ENCODE measurements at regions not wholly inside any gene's neighbourhood (a gene's known extent, or its start where the extent isn't known, plus 50 kb on each side); places are given as distances from the start of the nearest gene placed in this dataset.

DNA sequence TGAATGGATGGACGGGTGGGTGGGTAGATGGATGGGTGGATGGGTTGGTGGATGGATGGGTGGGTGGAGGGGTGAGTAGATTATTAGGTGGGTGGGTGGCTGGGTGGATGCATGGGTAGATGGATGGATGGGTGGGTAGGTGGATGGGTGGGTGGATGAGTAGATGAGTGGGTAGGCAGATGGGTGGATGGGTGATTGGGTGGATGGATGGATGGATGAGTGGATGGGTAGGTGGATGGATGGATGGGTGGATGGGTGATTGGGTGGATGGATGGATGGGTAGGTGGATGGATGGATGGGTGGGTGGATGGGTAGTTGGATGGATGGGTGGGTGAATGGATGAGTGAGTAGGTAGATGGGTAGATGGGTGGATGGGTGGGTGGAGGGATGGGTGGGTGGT lies 59.6 kb upstream of the ADGRA1 start:
- H4K20me1 ChIP-seq (ENCODE audit: insufficient read depth): no peaks in the 10 kb centered on the region
- H3F3A ChIP-seq (replicated peaks; ENCODE audit: insufficient read depth): no peaks in the 10 kb centered on the region
- H3K4me2 ChIP-seq: no peak overlapping the region
- H3K9me2 ChIP-seq: no peaks in the 10 kb centered on the region
- ChIA-PET CTCF (no interaction called here), POLR2A (no interaction called here)
- no peak overlapping the region for H3K27ac ChIP-seq (ENCODE audit: low read depth in 2 of 2, low read length in 1 of 2)
- no peaks in the 10 kb centered on the region for H3K36me3 ChIP-seq (replicated peaks in 1 of 2; ENCODE audit: control insufficient read depth in 1 of 2, insufficient read depth in 2 of 2, low read length in 1 of 2)
- no peaks in the 10 kb centered on the region for H3K79me2 ChIP-seq (ENCODE audit: insufficient read depth)
- no peaks in the 10 kb centered on the region for H3K4me1 ChIP-seq (ENCODE audit: control insufficient read depth in 1 of 2, insufficient read depth in 2 of 2, low read depth in 1 of 2, low read length in 1 of 2)
- H3K9me3 ChIP-seq: no peaks in the 10 kb centered on the region
- WGBS (ENCODE audit: low lambda C conversion rate): 3% methylated on average over 1 of the region's 1 CpG
- no peak overlapping the region for H3K9ac ChIP-seq
- H2AFZ ChIP-seq (ENCODE audit: low read depth): no peak overlapping the region
- TF ChIP-seq CHD2 (IDR thresholded peaks at IDR 0.05; ENCODE audit: low read length, partially characterized antibody): no peak
- no peaks in the 10 kb centered on the region for H3K27me3 ChIP-seq (ENCODE audit: insufficient read depth)
- no peak for DNase-seq
- H3K4me3 ChIP-seq (ENCODE audit: low read depth in 2 of 2, low read length in 1 of 2): no peak overlapping the region

DNA sequence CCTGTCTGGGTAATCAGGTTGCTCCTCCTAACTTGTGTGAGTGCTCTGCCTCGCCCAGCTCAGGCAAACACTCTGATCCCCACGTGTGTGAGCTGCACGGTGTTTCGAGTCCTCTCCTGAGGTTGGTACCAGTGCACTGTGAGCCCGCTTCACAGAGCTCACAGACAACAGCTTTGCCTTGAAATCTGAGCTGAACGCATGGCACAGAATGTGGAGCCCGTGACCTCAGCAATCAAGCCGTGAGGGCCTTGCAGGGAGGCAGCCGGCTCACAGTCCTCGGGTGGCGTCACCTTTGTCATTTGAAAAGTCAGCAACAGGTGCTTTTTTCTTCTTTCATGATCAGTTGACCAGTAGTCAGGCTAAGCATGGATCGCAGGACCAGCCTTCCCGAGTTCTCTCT lies 60.2 kb upstream of the ADGRA1 start:
- no peak overlapping the region for H3K4me3 ChIP-seq (ENCODE audit: low read depth in 2 of 2, low read length in 1 of 2)
- CTCF ChIA-PET: no interaction called here
- H4K20me1 ChIP-seq (ENCODE audit: insufficient read depth): no peaks in the 10 kb centered on the region
- POLR2A ChIA-PET: no interaction called here
- H3K9me3 ChIP-seq: no peaks in the 10 kb centered on the region
- no peaks in the 10 kb centered on the region for H3K27me3 ChIP-seq (ENCODE audit: insufficient read depth)
- no peak overlapping the region for H3K9ac ChIP-seq
- no peaks in the 10 kb centered on the region for H3K36me3 ChIP-seq (replicated peaks in 1 of 2; ENCODE audit: control insufficient read depth in 1 of 2, insufficient read depth in 2 of 2, low read length in 1 of 2)
- no peak overlapping the region for H3K4me2 ChIP-seq
- TF ChIP-seq YY1 (IDR thresholded peaks at IDR 0.05; ENCODE audit: low read depth) (no peak), CHD2 (IDR thresholded peaks at IDR 0.05; ENCODE audit: low read length, partially characterized antibody) (no peak), EP300 (IDR thresholded peaks at IDR 0.05; ENCODE audit: borderline replicate concordance in 1 of 2, low read depth in 1 of 2, low read length in 1 of 2) (no peak), GATA2 (CRISPR knock-in tag; IDR thresholded peaks at IDR 0.05) (no peak), RCOR1 (IDR thresholded peaks at IDR 0.05; ENCODE audit: low read length) (no peak), MXI1 (IDR thresholded peaks at IDR 0.05; ENCODE audit: low read depth, low read length) (no peak), FOXM1 (IDR thresholded peaks at IDR 0.05; ENCODE audit: low read depth) (no peak), RXRA (IDR thresholded peaks at IDR 0.05; ENCODE audit: borderline replicate concordance, low read depth) (no peak)
- TF ChIP-seq, protein P1, sequence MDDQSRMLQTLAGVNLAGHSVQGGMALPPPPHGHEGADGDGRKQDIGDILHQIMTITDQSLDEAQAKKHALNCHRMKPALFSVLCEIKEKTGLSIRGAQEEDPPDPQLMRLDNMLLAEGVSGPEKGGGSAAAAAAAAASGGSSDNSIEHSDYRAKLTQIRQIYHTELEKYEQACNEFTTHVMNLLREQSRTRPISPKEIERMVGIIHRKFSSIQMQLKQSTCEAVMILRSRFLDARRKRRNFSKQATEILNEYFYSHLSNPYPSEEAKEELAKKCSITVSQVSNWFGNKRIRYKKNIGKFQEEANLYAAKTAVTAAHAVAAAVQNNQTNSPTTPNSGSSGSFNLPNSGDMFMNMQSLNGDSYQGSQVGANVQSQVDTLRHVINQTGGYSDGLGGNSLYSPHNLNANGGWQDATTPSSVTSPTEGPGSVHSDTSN (IDR thresholded peaks at IDR 0.05): no peak
- TF ChIP-seq, protein P2, sequence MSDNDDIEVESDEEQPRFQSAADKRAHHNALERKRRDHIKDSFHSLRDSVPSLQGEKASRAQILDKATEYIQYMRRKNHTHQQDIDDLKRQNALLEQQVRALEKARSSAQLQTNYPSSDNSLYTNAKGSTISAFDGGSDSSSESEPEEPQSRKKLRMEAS (IDR thresholded peaks at IDR 0.05; ENCODE audit: low read depth): no peak
- 47% methylated on average over 6 of the region's 13 CpGs for WGBS (ENCODE audit: low lambda C conversion rate)
- H3K4me1 ChIP-seq (ENCODE audit: control insufficient read depth in 1 of 2, insufficient read depth in 2 of 2, low read depth in 1 of 2, low read length in 1 of 2): peaks cover 0 to 2% of the 10 kb centered on the region in 2 experiments; a peak in 1 of 4 replicates
- no peaks in the 10 kb centered on the region for H3F3A ChIP-seq (replicated peaks; ENCODE audit: insufficient read depth)
- H2AFZ ChIP-seq (ENCODE audit: low read depth): no peak overlapping the region
- H3K79me2 ChIP-seq (ENCODE audit: insufficient read depth): no peaks in the 10 kb centered on the region
- H3K27ac ChIP-seq (ENCODE audit: low read depth in 2 of 2, low read length in 1 of 2): no peak overlapping the region
- no peak for DNase-seq
- no peaks in the 10 kb centered on the region for H3K9me2 ChIP-seq

DNA sequence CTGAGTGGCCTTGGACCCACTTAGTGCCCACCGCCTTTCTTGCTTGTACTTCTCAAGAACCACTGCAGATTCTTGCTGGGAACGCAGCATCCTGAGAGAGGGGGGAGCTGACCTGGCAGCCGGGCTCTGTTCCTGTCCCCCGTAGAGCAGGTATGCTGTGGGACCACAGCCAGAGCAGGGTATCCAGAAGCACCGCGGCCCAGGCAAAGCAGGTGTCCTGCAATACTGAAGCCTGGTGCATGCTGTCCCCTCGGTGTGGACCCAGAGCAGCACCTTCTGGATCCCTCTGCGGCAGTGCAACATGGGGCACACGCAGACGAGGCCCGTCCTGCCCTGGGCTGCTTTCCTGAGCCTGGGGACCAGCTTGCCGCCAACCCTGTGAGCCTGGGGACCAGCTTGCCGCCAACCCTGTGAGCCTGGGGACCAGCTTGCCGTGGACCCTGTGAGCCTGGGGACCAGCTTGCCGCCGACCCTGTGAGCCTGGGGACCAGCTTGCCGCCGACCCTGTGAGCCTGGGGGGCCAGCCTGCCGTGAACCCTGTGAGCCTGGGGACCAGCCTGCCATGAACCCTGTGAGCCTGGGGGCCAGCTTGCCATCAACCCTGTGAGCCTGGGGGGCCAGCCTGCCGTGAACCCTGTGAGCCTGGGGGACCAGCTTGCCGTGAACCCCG lies 60.9 kb upstream of the ADGRA1 start:
- Histone ChIP-seq H3K4me3 (ENCODE audit: low read depth in 2 of 2, low read length in 1 of 2) (no peak overlapping the region), H3K27me3 (ENCODE audit: insufficient read depth) (no peaks in the 10 kb centered on the region), H3K79me2 (ENCODE audit: insufficient read depth) (no peaks in the 10 kb centered on the region), H3K9me2 (no peaks in the 10 kb centered on the region), H3K36me3 (replicated peaks in 1 of 2; ENCODE audit: control insufficient read depth in 1 of 2, insufficient read depth in 2 of 2, low read length in 1 of 2) (no peaks in the 10 kb centered on the region), H3K4me1 (ENCODE audit: control insufficient read depth in 1 of 2, insufficient read depth in 2 of 2, low read depth in 1 of 2, low read length in 1 of 2) (peaks cover 0 to 2% of the 10 kb centered on the region in 2 experiments; a peak in 1 of 4 replicates), H3K9ac (no peak overlapping the region), H3K9me3 (no peaks in the 10 kb centered on the region), H3K4me2 (no peak overlapping the region), H4K20me1 (ENCODE audit: insufficient read depth) (no peaks in the 10 kb centered on the region), H3F3A (replicated peaks; ENCODE audit: insufficient read depth) (no peaks in the 10 kb centered on the region), H2AFZ (ENCODE audit: low read depth) (no peak overlapping the region), H3K27ac (ENCODE audit: low read depth in 2 of 2, low read length in 1 of 2) (no peak overlapping the region)
- DNase-seq: no peak
- ChIA-PET CTCF (no interaction called here), POLR2A (no interaction called here)
- 60% methylated on average over 2 of the region's 22 CpGs for WGBS (ENCODE audit: low lambda C conversion rate)
- TF ChIP-seq, protein P3, sequence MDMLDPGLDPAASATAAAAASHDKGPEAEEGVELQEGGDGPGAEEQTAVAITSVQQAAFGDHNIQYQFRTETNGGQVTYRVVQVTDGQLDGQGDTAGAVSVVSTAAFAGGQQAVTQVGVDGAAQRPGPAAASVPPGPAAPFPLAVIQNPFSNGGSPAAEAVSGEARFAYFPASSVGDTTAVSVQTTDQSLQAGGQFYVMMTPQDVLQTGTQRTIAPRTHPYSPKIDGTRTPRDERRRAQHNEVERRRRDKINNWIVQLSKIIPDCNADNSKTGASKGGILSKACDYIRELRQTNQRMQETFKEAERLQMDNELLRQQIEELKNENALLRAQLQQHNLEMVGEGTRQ (IDR thresholded peaks at IDR 0.05; ENCODE audit: borderline replicate concordance, low read depth, low read length): no peak
- TF ChIP-seq, protein P4, sequence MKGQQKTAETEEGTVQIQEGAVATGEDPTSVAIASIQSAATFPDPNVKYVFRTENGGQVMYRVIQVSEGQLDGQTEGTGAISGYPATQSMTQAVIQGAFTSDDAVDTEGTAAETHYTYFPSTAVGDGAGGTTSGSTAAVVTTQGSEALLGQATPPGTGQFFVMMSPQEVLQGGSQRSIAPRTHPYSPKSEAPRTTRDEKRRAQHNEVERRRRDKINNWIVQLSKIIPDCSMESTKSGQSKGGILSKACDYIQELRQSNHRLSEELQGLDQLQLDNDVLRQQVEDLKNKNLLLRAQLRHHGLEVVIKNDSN (IDR thresholded peaks at IDR 0.05; ENCODE audit: borderline replicate concordance, low read depth): no peak
- TF ChIP-seq, protein P5, sequence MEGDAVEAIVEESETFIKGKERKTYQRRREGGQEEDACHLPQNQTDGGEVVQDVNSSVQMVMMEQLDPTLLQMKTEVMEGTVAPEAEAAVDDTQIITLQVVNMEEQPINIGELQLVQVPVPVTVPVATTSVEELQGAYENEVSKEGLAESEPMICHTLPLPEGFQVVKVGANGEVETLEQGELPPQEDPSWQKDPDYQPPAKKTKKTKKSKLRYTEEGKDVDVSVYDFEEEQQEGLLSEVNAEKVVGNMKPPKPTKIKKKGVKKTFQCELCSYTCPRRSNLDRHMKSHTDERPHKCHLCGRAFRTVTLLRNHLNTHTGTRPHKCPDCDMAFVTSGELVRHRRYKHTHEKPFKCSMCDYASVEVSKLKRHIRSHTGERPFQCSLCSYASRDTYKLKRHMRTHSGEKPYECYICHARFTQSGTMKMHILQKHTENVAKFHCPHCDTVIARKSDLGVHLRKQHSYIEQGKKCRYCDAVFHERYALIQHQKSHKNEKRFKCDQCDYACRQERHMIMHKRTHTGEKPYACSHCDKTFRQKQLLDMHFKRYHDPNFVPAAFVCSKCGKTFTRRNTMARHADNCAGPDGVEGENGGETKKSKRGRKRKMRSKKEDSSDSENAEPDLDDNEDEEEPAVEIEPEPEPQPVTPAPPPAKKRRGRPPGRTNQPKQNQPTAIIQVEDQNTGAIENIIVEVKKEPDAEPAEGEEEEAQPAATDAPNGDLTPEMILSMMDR (IDR thresholded peaks at IDR 0.05): no peak
- TF ChIP-seq NRF1 (IDR thresholded peaks at IDR 0.05; ENCODE audit: low read depth, low read length): no peak
- no peak for TF ChIP-seq GATA2 (CRISPR knock-in tag; IDR thresholded peaks at IDR 0.05)
- TF ChIP-seq EP300 (IDR thresholded peaks at IDR 0.05; ENCODE audit: borderline replicate concordance in 1 of 2, low read depth in 1 of 2, low read length in 1 of 2): no peak
- TF ChIP-seq, protein P1 (IDR thresholded peaks at IDR 0.05): no peak
- TF ChIP-seq FOXM1 (IDR thresholded peaks at IDR 0.05; ENCODE audit: low read depth): no peak
- no peak for TF ChIP-seq SIN3A (IDR thresholded peaks at IDR 0.05; ENCODE audit: borderline replicate concordance, low read depth, low read length)

Data from SK-N-SH (cell line).